ENCODE measurements at regions not wholly inside any gene's neighbourhood (a gene's known extent, or its start where the extent isn't known, plus 50 kb on each side); places are given as distances from the start of the nearest gene placed in this dataset.

- no peak for DNase-seq
- Mint-ChIP-seq H3K27me3 (ENCODE audit: unreplicated experiment) (peaks cover 2% of the 10 kb centered on the region), H3K4me3 (ENCODE audit: unreplicated experiment) (no peak overlapping the region), H3K36me3 (ENCODE audit: unreplicated experiment) (no peaks in the 10 kb centered on the region), H3K9me3 (ENCODE audit: unreplicated experiment) (peaks cover 3% of the 10 kb centered on the region), H3K4me1 (ENCODE audit: low read depth, unreplicated experiment) (no peaks in the 10 kb centered on the region), H3K27ac (ENCODE audit: unreplicated experiment) (no peak overlapping the region)
- TF ChIP-seq, protein P1, sequence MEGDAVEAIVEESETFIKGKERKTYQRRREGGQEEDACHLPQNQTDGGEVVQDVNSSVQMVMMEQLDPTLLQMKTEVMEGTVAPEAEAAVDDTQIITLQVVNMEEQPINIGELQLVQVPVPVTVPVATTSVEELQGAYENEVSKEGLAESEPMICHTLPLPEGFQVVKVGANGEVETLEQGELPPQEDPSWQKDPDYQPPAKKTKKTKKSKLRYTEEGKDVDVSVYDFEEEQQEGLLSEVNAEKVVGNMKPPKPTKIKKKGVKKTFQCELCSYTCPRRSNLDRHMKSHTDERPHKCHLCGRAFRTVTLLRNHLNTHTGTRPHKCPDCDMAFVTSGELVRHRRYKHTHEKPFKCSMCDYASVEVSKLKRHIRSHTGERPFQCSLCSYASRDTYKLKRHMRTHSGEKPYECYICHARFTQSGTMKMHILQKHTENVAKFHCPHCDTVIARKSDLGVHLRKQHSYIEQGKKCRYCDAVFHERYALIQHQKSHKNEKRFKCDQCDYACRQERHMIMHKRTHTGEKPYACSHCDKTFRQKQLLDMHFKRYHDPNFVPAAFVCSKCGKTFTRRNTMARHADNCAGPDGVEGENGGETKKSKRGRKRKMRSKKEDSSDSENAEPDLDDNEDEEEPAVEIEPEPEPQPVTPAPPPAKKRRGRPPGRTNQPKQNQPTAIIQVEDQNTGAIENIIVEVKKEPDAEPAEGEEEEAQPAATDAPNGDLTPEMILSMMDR (IDR thresholded peaks at IDR 0.05; ENCODE audit: partially characterized antibody, unreplicated experiment), result no peak
Measured at GRCh38 chr12:34391771-34392581, 369.7 kb downstream of the ALG10 start.

- peaks cover 2% of the 10 kb centered on the region for H3K27me3 Mint-ChIP-seq (ENCODE audit: unreplicated experiment)
- TF ChIP-seq, protein P1 (IDR thresholded peaks at IDR 0.05; ENCODE audit: partially characterized antibody, unreplicated experiment), result no peak
- H3K27ac Mint-ChIP-seq (ENCODE audit: unreplicated experiment), result no peak overlapping the region
- DNase-seq, result no peak
- no peak overlapping the region for H3K4me3 Mint-ChIP-seq (ENCODE audit: unreplicated experiment)
- H3K9me3 Mint-ChIP-seq (ENCODE audit: unreplicated experiment), result peaks cover 3% of the 10 kb centered on the region
- H3K4me1 Mint-ChIP-seq (ENCODE audit: low read depth, unreplicated experiment), result no peaks in the 10 kb centered on the region
- no peaks in the 10 kb centered on the region for H3K36me3 Mint-ChIP-seq (ENCODE audit: unreplicated experiment)
Measured at GRCh38 chr12:34392741-34393085, 370.4 kb downstream of the ALG10 start.

DNA sequence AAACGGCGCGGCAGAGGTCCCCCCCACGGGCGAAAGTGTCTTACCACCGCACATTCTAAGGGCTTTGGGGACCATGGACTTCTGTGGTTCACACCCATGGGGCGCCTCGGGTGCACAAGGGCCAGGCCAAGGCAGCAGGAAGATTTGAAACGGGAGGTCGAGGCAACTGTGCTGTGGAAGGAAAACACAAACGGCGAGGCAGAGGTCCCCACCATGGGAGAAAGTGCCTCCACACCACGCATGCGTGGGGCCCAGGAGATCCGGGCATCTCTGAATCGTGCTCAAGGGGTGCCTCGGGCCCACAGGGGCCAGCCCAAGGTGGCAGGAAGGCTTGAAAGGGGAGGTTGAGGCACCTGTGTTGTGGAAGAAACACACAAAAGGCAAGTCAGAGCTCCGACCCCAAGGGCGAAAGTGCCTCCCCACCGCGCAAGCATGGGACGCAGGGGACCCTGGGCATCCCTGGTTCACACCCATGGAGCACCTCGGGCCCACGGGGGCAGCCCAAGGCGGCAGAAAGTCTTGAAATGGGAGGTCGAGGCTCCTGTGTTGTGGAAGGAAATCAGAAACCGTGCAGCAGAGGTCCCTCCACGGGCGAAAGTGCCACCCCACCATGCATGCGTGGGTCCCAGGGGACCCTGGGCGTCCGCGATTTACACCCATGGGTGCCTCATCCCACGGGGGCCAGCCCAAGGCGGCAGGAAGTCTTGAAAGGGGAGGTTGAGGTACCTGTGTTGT, 371.0 kb downstream of the ALG10 start:
- Mint-ChIP-seq H3K36me3 (ENCODE audit: unreplicated experiment) (no peaks in the 10 kb centered on the region), H3K27ac (ENCODE audit: unreplicated experiment) (no peak overlapping the region), H3K4me1 (ENCODE audit: low read depth, unreplicated experiment) (no peaks in the 10 kb centered on the region), H3K4me3 (ENCODE audit: unreplicated experiment) (no peak overlapping the region), H3K27me3 (ENCODE audit: unreplicated experiment) (peaks cover under 1% of the 10 kb centered on the region), H3K9me3 (ENCODE audit: unreplicated experiment) (peaks cover 3% of the 10 kb centered on the region)
- peak; percentile 5 for DNase-seq
- TF ChIP-seq, protein P1 (IDR thresholded peaks at IDR 0.05; ENCODE audit: partially characterized antibody, unreplicated experiment), result no peak

- Mint-ChIP-seq H3K4me1 (ENCODE audit: low read depth, unreplicated experiment) (no peaks in the 10 kb centered on the region), H3K36me3 (ENCODE audit: unreplicated experiment) (no peaks in the 10 kb centered on the region), H3K27ac (ENCODE audit: unreplicated experiment) (no peak overlapping the region), H3K4me3 (ENCODE audit: unreplicated experiment) (no peak overlapping the region), H3K27me3 (ENCODE audit: unreplicated experiment) (no peaks in the 10 kb centered on the region), H3K9me3 (ENCODE audit: unreplicated experiment) (peaks cover 3% of the 10 kb centered on the region)
- DNase-seq, result peak; percentile 1
- TF ChIP-seq, protein P1 (IDR thresholded peaks at IDR 0.05; ENCODE audit: partially characterized antibody, unreplicated experiment), result no peak
Measured at GRCh38 chr12:34393821-34394150, 371.5 kb downstream of the ALG10 start.
